HEK293T (cell line): ENCODE measurements at regions not wholly inside any gene's neighbourhood (a gene's known extent, or its start where the extent isn't known, plus 50 kb on each side); places are given as distances from the start of the nearest gene placed in this dataset.

ENCODE experiments used
- ARNT ChIP-seq: fragments of 450-650 bp; IDR thresholded peaks from 2 replicates; pipeline ENCODE4 v1.6.1; 2017; ENCODE audit warnings: mild to moderate bottlenecking
- ELF4 ChIP-seq: fragments of 450-650 bp; IDR thresholded peaks from 2 replicates; pipeline ENCODE4 v1.6.1; 2017; ENCODE audit warnings: antibody characterized with exemption
- FOXK2 ChIP-seq: fragments of 450-650 bp; IDR thresholded peaks from 2 replicates; pipeline ENCODE4 v1.6.1; 2016; ENCODE audit warnings: mild to moderate bottlenecking
- L3MBTL2 ChIP-seq: fragments of 450-650 bp; conservative IDR thresholded peaks from 2 replicates; pipeline ENCODE4 v1.6.1; 2016; ENCODE audit warnings: mild to moderate bottlenecking
- NFRKB ChIP-seq: fragments of 450-650 bp; IDR thresholded peaks from 2 replicates; pipeline ENCODE4 v1.6.1; 2016; ENCODE audit warnings: mild to moderate bottlenecking, moderate library complexity
- SP1 ChIP-seq: fragments of 450-650 bp; IDR thresholded peaks from 2 replicates; pipeline ENCODE4 v1.6.1; 2017
- SUZ12 ChIP-seq: fragments of 450-650 bp; IDR thresholded peaks from 2 replicates; pipeline ENCODE4 v1.6.1; 2016; ENCODE audit warnings: mild to moderate bottlenecking

DNA sequence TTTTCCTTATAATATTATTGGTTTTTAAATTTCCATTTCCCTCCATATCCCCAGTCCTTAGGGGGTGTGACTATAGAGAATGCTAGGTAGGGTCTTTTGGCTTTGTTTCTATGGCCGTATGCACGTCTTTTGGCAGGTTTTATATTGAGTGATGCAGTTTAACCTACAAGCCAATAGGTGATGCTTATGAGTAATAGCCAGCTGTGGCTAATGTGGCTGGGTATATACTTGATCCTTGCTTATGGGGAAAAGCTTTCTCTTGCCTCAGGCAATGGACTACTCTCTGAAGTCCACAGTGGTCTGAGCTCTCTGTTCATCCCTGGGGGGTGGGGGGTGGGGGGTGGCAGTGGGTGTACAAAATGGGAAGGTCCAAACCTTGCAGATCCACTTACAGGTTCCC, 223.9 kb downstream of the MFSD1 start:
- no peak for TF ChIP-seq L3MBTL2
- TF ChIP-seq FOXK2, result no peak
- no peak for TF ChIP-seq SUZ12
- TF ChIP-seq NFRKB, result no peak
- TF ChIP-seq ELF4, result no peak
- TF ChIP-seq ARNT, result no peak
- TF ChIP-seq SP1, result no peak
